ENCODE measurements at regions not wholly inside any gene's neighbourhood (a gene's known extent, or its start where the extent isn't known, plus 50 kb on each side); places are given as distances from the start of the nearest gene placed in this dataset.

DNA sequence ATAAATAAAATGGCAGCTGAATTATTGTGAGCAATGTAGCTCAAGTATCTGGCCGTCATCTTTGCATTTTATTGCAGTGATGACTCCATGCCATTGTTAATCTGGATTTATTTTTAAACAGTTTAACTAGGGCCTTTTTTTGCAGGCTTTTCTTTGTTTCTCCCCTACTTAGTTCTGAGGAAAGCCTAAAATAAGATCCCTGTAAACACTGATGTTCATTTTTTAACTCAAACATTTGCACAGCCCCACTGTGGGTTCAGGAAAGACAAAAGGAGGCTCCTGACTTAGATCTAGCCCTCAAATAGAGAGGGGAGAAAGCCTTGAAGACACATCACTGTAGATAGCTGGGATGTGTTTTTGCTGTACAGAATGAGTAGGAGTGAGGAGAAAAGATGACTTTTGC, 69.2 kb downstream of the PLEKHG1 start:
- no peaks in the 10 kb centered on the region for H3K36me3 ChIP-seq (ENCODE audit: control insufficient read depth in 1 of 2, insufficient read depth in 2 of 2, low read length in 2 of 2)
- WGBS (ENCODE audit: extremely low coverage, insufficient coverage, insufficient read length): no CpG with 5 or more reads among the region's 1 CpG

DNA sequence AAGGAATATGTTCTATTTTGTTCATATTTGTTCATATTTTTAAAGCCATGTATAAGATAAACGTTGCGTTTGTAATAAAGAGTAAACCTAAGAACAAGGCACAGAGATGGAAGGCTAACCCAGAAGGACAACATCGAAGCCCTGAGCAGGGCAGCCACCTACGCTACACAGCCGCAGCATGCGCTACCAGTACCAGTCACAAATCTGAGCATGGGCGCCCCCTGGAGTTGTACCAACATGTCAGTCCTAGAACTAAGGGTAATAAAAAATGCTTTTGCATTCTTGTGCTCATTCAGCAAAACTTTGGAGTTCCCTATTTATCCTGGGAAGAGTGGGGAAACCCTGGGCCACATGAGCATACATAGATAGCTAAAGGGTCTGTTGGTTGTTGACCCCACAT, 70.6 kb downstream of the PLEKHG1 start:
- Histone ChIP-seq H2AFZ (ENCODE audit: insufficient read depth, low read length, poor library complexity) (no peak overlapping the region), H3K9ac (ENCODE audit: low read length) (no peak overlapping the region), H3K18ac (ENCODE audit: low read length) (no peak overlapping the region), H3K27ac (ENCODE audit: low read depth, low read length) (no peak overlapping the region), H3K27me3 (ENCODE audit: insufficient read depth, low read length) (no peaks in the 10 kb centered on the region), H4K8ac (ENCODE audit: low read depth, low read length) (no peak overlapping the region), H3K79me1 (ENCODE audit: low read length) (no peaks in the 10 kb centered on the region), H2BK120ac (ENCODE audit: insufficient read depth, low read length, poor library complexity) (no peak overlapping the region), H3K14ac (ENCODE audit: low read length) (no peak overlapping the region), H2AK5ac (ENCODE audit: low read length) (no peak overlapping the region), H4K91ac (ENCODE audit: low read depth, low read length) (no peak overlapping the region), H3K36me3 (ENCODE audit: control insufficient read depth in 1 of 2, insufficient read depth in 2 of 2, low read length in 2 of 2) (no peaks in the 10 kb centered on the region), H3K9me3 (ENCODE audit: insufficient read depth, low read depth, low read length) (no peaks in the 10 kb centered on the region), H2BK5ac (ENCODE audit: low read depth, low read length, poor library complexity) (no peak overlapping the region), H3K79me2 (ENCODE audit: control insufficient read depth, insufficient read depth, low read length, poor library complexity) (no peaks in the 10 kb centered on the region), H2BK12ac (ENCODE audit: low read length) (no peak overlapping the region), H3K23ac (ENCODE audit: low read length) (no peak overlapping the region), H3K4me1 (ENCODE audit: control insufficient read depth in 1 of 2, insufficient read depth in 2 of 2, low read length in 2 of 2) (no peaks in the 10 kb centered on the region), H4K12ac (ENCODE audit: low read depth, low read length) (no peak overlapping the region), H3K4me3 (ENCODE audit: low read depth, low read length) (no peak overlapping the region), H3K4me2 (ENCODE audit: low read length) (no peak overlapping the region), H3K4ac (ENCODE audit: low read depth, low read length) (no peak overlapping the region)
- WGBS (ENCODE audit: extremely low coverage, insufficient coverage, insufficient read length): no CpG with 5 or more reads among the region's 7 CpGs
- DNase-seq: no peak

More for the DNA sequence above, 69.2 kb downstream of the PLEKHG1 start:
- Histone ChIP-seq H4K12ac (ENCODE audit: low read depth, low read length) (no peak overlapping the region), H4K8ac (ENCODE audit: low read depth, low read length) (no peak overlapping the region), H3K4me1 (ENCODE audit: control insufficient read depth in 1 of 2, insufficient read depth in 2 of 2, low read length in 2 of 2) (no peaks in the 10 kb centered on the region), H3K27ac (ENCODE audit: low read depth, low read length) (no peak overlapping the region), H3K4me2 (ENCODE audit: low read length) (no peak overlapping the region), H3K9me3 (ENCODE audit: insufficient read depth, low read depth, low read length) (no peaks in the 10 kb centered on the region), H3K4ac (ENCODE audit: low read depth, low read length) (no peak overlapping the region), H3K18ac (ENCODE audit: low read length) (no peak overlapping the region), H2BK12ac (ENCODE audit: low read length) (no peak overlapping the region), H3K79me2 (ENCODE audit: control insufficient read depth, insufficient read depth, low read length, poor library complexity) (no peaks in the 10 kb centered on the region), H3K4me3 (ENCODE audit: low read depth, low read length) (no peak overlapping the region), H2BK5ac (ENCODE audit: low read depth, low read length, poor library complexity) (no peak overlapping the region), H3K23ac (ENCODE audit: low read length) (no peak overlapping the region), H4K91ac (ENCODE audit: low read depth, low read length) (no peak overlapping the region), H2AK5ac (ENCODE audit: low read length) (no peak overlapping the region), H3K14ac (ENCODE audit: low read length) (no peak overlapping the region), H3K9ac (ENCODE audit: low read length) (no peak overlapping the region), H3K79me1 (ENCODE audit: low read length) (no peaks in the 10 kb centered on the region), H3K27me3 (ENCODE audit: insufficient read depth, low read length) (no peaks in the 10 kb centered on the region), H2BK120ac (ENCODE audit: insufficient read depth, low read length, poor library complexity) (no peak overlapping the region), H2AFZ (ENCODE audit: insufficient read depth, low read length, poor library complexity) (no peak overlapping the region)
- no peak for DNase-seq

GRCh38 chr6:150672800-150673199, 73.1 kb downstream of the PLEKHG1 start:
- WGBS (ENCODE audit: extremely low coverage, insufficient coverage, insufficient read length): no CpG with 5 or more reads among the region's 2 CpGs
- Histone ChIP-seq H4K12ac (ENCODE audit: low read depth, low read length) (no peak overlapping the region), H3K9ac (ENCODE audit: low read length) (no peak overlapping the region)

DNA sequence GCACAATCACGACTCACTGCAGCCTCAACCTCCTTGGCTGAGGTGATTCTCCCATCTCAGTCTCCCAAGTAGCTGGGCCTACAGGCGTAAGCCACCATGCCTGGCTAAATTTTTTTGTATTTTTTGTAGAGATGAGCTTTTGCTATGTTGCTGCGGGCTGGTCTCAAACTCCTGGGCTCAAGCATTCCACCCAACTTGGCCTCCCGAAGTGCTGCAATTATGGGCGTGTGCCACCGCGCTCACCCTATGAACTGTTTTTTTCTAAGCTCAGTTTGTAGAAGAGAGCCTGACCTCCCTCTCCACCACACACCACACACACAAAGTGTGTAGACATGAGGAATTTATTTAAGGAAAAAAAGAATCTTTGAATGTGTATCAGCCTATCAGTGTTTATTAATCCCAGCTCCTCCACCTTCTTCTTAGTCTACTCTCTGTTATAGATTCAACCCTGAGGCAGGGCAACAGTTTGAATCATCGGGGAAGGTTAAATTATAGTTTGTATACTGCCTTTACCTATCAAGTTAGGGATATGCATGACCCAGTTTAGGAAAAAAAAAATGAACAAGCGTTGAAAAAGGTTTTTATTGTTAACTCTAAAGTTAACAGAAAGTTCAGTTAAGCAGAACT, 74.1 kb downstream of the PLEKHG1 start:
- Histone ChIP-seq H2BK5ac (ENCODE audit: low read depth, low read length, poor library complexity) (no peak overlapping the region), H3K9me3 (ENCODE audit: insufficient read depth, low read depth, low read length) (no peaks in the 10 kb centered on the region), H3K14ac (ENCODE audit: low read length) (no peak overlapping the region), H3K27me3 (ENCODE audit: insufficient read depth, low read length) (no peaks in the 10 kb centered on the region), H3K4me3 (ENCODE audit: low read depth, low read length) (no peak overlapping the region), H4K8ac (ENCODE audit: low read depth, low read length) (no peak overlapping the region), H3K18ac (ENCODE audit: low read length) (no peak overlapping the region), H3K79me1 (ENCODE audit: low read length) (no peaks in the 10 kb centered on the region), H3K4ac (ENCODE audit: low read depth, low read length) (no peak overlapping the region), H3K9ac (ENCODE audit: low read length) (no peak overlapping the region), H3K27ac (ENCODE audit: low read depth, low read length) (no peak overlapping the region), H2AFZ (ENCODE audit: insufficient read depth, low read length, poor library complexity) (no peak overlapping the region), H3K36me3 (ENCODE audit: control insufficient read depth in 1 of 2, insufficient read depth in 2 of 2, low read length in 2 of 2) (no peaks in the 10 kb centered on the region), H4K91ac (ENCODE audit: low read depth, low read length) (no peak overlapping the region), H3K79me2 (ENCODE audit: control insufficient read depth, insufficient read depth, low read length, poor library complexity) (no peaks in the 10 kb centered on the region), H3K4me2 (ENCODE audit: low read length) (no peak overlapping the region), H4K12ac (ENCODE audit: low read depth, low read length) (no peak overlapping the region), H2BK12ac (ENCODE audit: low read length) (no peak overlapping the region), H2AK5ac (ENCODE audit: low read length) (no peak overlapping the region), H3K4me1 (ENCODE audit: control insufficient read depth in 1 of 2, insufficient read depth in 2 of 2, low read length in 2 of 2) (no peaks in the 10 kb centered on the region), H3K23ac (ENCODE audit: low read length) (no peak overlapping the region), H2BK120ac (ENCODE audit: insufficient read depth, low read length, poor library complexity) (no peak overlapping the region)
- peak; percentile 1 to 51 for DNase-seq
- WGBS (ENCODE audit: extremely low coverage, insufficient coverage, insufficient read length): no CpG with 5 or more reads among the region's 9 CpGs

More at GRCh38 chr6:150672800-150673199, 73.1 kb downstream of the PLEKHG1 start:
- Histone ChIP-seq H3K36me3 (ENCODE audit: control insufficient read depth in 1 of 2, insufficient read depth in 2 of 2, low read length in 2 of 2) (no peaks in the 10 kb centered on the region), H3K14ac (ENCODE audit: low read length) (no peak overlapping the region), H3K27me3 (ENCODE audit: insufficient read depth, low read length) (no peaks in the 10 kb centered on the region), H3K4me3 (ENCODE audit: low read depth, low read length) (no peak overlapping the region), H2AFZ (ENCODE audit: insufficient read depth, low read length, poor library complexity) (no peak overlapping the region), H3K23ac (ENCODE audit: low read length) (no peak overlapping the region), H3K79me2 (ENCODE audit: control insufficient read depth, insufficient read depth, low read length, poor library complexity) (no peaks in the 10 kb centered on the region), H2BK120ac (ENCODE audit: insufficient read depth, low read length, poor library complexity) (no peak overlapping the region), H2BK5ac (ENCODE audit: low read depth, low read length, poor library complexity) (no peak overlapping the region), H3K4ac (ENCODE audit: low read depth, low read length) (no peak overlapping the region), H2AK5ac (ENCODE audit: low read length) (no peak overlapping the region), H3K79me1 (ENCODE audit: low read length) (no peaks in the 10 kb centered on the region), H3K9me3 (ENCODE audit: insufficient read depth, low read depth, low read length) (no peaks in the 10 kb centered on the region), H3K27ac (ENCODE audit: low read depth, low read length) (no peak overlapping the region), H2BK12ac (ENCODE audit: low read length) (no peak overlapping the region), H3K4me2 (ENCODE audit: low read length) (no peak overlapping the region), H4K91ac (ENCODE audit: low read depth, low read length) (no peak overlapping the region), H3K18ac (ENCODE audit: low read length) (no peak overlapping the region), H4K8ac (ENCODE audit: low read depth, low read length) (no peak overlapping the region), H3K4me1 (ENCODE audit: control insufficient read depth in 1 of 2, insufficient read depth in 2 of 2, low read length in 2 of 2) (no peaks in the 10 kb centered on the region)
- no peak for DNase-seq
